Stimulated activated CD8-positive, alpha-beta memory T cell treated with anti-CD3 and anti-CD28 coated beads, Interleukin-12 subunit alpha, Interleukin-12 subunit beta, amount 100 ng/mL, for 4 hours (primary cell): ENCODE measurements at regions not wholly inside any gene's neighbourhood (a gene's known extent, or its start where the extent isn't known, plus 50 kb on each side); places are given as distances from the start of the nearest gene placed in this dataset.
"Not testable (repeated sequence)": the region's sequence is repeated elsewhere in the genome, so short reads cannot be mapped to it uniquely, and the experiment has no call there.

Experiments used
- DNase-seq: peaks from one replicate; pipeline ENCODE4 v3.0.0-alpha.2; 2020; ENCODE audit warnings: low read depth

DNA sequence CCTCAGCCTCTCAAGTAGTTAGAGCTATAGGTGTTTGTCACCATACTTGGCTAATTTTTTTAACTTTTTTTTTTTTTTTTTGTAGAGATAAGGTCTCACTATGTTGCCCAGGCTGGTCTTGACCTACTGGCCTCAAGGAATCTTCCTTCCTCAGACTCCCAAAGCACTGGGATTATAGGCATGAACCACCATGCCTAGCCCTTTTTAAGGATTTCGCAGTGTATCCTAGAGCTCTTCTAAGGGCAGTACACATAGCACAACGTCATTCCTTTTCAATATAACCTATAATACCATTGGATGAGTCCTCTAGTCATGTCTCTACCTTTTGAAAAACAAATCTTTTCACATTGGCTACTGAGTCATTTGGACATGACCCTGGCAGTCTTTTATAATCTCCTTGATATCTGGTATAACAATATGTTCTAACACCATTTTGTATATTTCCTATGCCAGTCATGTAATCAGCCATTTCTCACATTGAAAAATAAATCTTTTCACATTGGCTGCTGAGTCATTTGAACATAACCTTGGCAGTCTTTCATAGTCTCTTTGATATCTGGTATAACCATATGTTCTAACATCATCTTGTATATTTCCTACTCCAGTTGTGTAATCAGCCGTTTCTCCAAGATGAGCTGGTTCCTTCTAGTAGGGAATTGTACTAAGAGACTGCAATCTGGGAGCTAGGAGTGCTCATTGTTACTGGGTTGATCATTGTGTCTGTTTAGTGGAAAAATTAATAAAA is 944.7 kb downstream of the MCTP2 start:
- DNase-seq, result no peak

DNA sequence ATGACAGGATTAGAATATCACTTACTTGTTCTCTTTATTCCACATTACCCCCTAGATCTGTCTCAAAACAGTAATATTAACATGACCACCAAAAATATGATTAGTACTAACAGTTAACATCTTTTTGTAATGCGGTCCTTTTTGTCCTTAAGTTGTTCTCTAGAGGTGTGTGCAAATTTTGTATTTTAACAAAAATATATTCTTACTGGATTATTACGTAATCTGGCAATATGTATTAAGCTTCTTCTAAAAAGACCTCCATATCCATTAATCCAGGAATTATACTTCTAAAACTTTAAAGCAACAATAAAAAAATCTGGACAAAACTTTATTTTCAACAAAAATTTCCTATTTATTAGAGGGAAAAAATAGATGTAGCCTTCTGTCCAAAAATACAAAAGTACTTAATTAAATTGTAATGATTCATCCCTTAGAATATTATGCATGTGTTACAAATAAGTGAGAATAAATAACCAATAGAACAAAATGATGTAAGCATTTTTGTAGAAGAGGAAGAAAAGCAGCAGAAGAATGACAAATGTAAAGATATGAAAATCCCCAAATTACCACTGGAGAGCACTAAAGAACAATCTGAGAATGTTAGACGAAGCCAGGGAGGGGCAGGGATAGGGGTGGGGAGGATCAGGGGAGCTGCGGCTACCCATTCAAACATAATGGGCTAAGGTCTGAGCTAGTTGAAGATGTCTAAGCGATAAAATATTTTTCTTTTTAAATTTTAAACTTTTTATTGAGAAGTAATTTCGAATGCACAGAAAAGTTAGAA is 945.6 kb downstream of the MCTP2 start:
- DNase-seq, result no peak

DNA sequence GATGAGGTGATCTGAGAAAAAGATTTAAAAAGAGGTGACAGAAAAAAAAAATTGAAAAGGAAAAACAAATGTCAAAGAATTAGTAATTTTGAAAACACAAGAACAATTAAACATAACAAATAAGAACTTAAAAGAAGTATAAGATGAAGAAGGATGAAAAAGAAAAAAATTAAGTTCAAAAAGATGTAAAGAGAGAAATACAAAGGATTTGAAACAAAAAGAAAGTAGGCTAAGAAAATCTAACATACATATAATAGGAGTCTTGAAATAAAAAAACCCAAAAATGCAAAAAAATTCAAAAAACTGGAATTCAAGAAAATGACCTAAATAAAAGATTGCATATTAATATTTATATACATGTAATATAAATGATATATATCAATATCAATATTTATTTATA is 949.2 kb downstream of the MCTP2 start:
- DNase-seq, result no peak

DNA sequence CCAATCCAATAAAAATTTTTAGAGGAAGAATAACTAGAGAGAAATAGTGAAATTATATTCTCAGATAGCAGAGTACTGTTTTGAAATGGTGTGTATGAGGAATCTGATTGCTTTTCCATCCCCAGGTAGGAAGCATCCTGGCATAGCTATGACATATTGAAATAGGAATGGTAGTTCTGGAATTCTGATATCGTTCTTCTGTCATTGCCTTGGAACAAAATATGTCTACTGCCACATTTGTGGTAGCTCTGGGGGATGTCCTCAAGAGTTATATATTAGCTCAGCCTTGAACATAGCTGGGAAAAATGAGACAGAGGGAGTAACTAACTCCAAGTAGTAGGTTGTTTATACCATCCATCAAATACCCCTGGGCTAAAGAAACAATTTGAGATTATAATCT is 950.7 kb downstream of the MCTP2 start:
- DNase-seq, result no peak

DNA sequence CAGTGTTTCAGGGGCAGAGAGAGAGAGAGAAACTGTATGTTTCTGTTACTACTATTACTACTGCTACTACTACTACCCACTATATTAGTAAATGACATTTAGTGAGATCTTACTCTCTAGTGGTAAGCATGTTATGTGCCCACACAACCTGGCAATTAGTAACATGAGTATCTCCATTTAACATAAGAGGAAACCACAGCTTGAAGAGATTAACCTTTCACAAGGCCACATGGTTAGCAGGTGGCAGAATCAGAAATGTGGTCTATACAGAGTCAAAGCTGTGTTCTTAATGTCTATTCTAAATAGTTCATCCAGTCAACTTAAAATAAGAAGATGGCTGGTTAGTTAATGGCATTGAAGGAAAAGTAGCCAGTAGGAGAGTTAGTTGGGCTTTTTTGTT is 961.6 kb downstream of the MCTP2 start:
- DNase-seq, result no peak

DNA sequence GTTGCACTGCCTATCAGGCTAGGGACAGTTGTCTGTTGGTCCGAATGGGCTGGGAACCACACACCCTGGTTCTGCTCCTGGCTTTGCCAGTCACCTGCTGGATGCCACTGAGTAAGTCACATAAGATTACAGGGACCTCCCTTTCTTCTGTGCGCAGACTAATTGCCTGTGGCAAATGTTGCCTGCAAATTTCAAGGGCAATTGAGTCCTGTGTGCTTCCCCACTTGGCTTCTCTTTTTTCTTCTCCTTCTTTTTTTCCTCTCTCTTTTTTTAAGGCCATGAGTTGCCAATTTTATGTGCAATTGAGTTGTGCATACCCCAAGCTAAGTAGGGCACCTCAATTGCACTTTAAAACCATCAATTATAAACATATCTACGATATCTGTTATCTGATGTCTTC is 963.4 kb downstream of the MCTP2 start:
- no peak for DNase-seq

DNA sequence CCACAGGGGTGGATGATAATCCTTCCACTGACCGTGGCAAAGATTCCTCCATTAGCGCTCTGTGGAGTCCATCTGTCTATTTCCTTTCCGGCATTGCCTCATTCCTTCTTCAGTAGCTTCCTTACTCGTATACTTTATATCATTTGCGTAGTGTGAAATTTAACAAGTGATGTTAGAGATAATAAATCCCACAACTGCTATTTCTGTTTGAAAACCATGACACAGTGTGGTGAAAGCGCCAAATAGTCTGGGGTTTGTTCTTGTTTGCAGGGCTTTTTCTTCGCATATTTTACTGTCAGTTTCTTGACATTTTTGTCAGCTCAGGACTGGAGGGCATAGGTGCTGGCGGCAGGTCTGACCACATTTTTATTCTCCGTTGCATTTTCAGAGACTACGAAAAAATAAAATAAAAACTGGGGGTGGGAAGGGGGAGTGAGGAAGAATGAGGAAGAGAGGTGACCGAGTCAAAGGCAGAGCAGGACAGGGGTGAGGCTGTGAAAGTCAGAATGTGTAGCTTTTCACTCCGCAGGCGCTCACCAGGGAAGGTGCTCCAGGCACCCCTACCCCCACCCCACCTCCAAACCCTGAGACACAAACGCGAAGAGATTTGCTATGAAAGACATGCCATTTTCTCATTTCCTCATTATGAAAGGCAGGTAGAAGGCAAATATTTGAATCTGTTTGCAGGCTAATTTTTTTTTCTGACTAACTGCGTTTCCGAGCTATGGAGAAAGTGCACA is 965.0 kb downstream of the MCTP2 start:
- DNase-seq, result no peak

DNA sequence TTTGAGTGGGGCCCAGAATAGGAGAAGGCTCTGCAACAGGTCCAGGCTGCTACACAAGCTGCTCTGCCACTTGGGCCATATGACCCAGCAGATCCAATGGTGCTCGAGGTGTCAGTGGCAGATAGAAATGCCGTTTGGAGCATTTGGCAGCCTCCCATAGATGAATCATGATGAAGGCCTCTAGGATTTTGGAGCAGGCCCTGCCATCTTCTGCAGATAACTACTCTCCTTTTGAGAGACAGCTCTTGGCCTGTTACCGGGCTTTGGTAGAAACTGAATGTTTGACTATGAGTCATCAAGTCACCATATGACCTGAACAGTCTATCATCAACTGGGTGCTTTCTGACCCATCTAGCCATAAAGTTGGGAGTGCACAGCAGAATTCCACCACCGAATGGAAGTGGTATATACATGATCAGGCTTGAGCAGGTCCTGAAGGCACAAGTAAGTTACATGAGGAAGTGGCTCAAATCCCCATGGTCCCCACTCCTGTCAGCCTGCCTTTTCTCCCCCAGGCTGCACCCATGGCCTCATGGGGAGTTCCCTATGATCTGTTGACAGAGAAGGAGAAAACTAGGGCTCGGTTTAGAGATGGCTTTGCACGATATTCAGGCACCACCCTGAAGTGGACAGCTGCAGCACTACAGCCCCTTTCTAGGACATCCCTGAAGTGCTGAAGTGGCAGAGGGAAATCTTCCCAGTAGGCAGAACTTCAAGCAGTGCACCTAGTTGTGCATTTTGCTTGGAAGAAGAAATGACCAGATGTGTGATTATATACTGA is 971.4 kb downstream of the MCTP2 start:
- no peak for DNase-seq

DNA sequence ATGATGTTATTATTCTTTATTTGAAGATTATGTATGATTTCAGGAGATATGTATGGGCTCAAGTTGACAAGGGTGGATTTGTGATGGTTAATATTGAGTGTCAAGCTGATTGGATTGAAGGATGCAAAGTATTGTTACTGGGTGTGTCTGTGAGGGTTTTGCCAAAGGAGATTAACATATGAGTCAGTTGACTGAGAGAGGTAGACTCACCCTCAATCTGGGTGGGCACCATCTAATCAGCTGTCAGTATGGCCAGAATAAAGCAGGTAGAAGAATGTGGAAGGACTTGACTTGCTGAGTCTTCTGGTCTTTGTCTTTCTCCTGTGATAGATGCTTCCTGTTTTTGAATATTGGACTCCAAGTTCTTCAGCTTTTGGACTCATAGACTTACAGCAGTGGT is 973.7 kb downstream of the MCTP2 start:
- DNase-seq, result no peak

DNA sequence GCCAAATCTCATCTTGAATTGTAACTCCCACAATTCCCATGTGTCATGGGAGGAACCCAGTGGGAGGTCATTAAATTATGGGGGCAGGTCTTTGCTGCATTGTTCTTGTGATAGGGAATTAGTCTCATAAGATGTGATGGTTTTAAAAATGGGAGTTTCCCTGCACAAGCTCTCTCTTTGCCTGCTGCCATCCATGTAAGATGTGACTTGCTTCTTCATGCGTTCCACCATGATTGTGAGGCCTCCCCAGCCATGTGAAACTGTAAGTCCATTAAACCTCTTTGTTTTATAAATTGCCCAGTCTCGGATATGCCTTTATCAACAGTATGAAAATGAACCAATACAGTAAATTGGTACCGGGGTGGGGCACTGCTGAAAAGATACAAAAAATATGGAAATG is 974.5 kb downstream of the MCTP2 start:
- DNase-seq, result not testable (repeated sequence)

DNA sequence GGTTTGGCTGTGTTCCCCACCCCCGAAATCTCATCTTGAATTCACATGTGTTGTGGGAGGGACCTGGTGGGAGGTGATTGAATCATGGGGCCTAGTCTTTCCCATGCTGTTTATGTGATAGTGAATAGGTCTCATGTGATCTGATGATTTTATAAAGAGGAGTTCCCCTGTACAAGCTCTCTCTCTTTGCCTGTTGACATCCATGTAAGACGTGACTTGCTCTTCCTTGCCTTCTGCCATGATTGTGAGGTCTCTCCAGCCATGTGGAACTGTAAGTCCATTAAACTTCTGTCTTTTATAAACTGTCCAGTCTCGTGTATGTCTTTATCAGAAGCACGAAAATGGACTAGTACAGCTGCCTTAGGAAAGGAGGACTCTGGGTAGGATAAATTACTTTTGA is 976.7 kb downstream of the MCTP2 start:
- DNase-seq, result no peak

DNA sequence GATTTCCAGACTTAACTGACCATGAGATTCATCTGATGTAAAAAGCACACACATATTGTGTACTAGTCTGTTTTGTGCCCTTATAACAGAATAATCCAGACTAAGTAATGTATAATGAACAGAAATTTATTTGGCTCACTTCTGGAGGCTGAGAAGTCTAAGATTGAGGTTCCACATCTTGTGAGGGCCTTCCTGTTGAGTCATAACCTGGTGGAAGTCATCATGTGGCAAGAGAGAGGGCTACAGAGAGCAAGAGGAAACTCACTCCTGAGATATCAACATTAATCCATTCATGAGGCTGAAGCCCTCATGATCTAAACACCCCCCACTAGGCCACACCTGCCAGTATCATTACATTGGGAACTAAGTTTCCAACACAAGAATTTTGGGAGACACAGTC is 977.6 kb downstream of the MCTP2 start:
- no peak for DNase-seq

DNA sequence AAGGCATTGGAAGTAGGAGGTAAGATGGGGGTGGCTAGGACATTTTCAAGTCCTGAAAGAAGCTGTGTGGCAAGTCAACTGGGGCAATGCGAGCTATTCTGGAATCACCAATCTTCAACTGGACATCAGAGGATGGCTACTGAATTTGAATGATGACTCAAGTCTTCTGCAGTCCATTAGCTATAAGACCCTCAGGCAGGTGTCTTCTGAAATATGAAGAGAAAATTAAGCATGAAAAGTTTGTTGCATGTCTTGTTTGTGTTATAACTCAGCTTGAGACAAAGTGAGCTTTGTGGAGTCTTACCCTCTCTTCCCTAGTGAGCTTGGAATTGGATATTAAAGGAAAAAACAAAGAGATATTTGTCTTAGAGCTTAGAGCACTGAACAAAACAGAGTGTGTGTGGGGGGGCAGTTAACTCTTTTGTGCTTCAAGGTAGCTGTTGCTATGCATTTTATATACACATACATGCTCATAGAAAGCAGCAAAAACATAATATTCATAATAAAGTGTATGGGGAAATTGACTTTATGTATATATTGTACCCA is 979.1 kb downstream of the MCTP2 start:
- DNase-seq, result no peak

DNA sequence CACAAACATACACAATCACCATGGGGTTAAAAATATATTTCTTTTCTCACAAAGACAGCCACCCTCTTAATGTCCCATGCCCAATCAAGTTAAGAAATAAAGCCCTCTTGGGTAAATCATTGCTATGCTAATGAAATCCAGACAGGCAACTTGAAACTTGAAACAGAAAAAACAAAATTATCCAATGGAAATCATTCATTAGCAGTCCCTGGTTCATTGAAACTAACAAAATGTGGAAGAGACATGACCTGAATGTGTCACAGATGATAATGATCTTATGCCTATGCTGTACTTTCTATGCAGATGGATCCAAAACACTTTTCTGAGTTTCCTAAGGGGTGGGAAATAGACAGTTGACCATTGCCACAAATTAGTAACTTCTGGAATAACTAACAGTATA is 983.7 kb downstream of the MCTP2 start:
- no peak for DNase-seq

DNA sequence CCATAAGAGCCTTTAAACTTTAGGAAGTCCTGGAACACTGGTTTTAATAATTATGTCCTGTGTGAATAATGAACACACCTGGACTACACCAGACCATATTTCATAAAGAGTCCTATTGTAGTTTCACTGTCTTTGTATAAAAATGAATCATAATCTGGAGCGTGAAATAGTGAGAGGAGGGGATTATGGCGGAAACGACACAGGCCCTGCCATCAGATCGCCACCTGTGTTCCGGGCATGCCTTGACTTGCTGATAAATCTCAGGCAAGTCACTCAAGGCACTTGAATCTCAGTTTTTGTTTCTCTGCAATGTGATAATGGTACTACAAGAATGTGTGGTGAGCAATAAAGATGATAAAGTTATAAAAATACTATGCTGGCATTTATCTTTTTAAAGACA is 995.5 kb downstream of the MCTP2 start:
- no peak for DNase-seq

DNA sequence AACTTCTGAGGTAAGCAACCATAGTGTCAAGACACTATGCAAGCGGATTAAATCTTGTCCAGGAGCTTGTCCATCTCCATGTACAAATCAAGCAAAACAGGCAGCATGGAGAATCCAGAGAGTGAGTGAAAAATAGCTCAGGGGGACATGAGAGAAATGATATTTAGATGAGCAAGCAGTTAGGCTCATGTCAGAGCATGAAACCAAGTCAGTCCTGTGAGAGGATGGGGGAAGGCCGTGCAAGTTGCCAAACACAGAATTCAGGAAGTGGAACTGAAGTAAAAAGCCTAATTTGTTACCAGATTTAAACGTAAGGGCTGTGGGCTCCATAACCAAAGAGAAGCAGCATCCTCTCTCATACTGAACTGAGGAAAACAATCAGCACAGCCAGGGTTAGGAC is 995.9 kb downstream of the MCTP2 start:
- DNase-seq, result no peak

DNA sequence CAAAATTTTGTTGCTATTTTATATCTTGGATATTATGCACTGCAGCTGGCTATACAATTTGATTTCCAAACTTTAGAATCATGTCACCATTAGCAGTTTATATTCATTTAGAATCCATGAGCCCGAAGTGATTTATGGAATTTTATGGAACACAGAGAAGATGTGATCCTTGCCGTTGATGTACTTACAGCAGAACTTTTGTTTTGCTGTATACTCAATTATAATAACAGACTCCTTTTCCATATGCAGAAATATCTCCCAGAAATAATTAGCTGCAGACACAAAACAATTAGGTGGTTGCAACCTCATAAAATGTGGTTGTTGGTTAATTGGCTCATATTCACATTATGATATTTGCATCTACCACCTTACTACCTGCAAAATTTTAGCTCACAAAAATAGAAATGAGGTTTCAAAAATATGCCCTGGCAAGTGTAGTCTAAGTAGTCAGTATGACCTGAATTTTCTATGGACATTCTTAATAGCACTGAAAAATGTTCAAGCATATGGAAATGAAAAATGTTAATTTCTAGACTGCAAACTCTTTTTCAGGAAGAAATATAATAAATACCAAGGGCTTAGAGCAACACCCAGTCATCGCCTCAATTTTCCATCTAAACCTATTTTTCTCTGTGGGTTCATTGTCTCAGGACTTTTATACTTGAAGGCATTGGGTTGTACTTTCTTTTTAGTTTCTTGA is 997.6 kb downstream of the MCTP2 start:
- DNase-seq, result no peak

DNA sequence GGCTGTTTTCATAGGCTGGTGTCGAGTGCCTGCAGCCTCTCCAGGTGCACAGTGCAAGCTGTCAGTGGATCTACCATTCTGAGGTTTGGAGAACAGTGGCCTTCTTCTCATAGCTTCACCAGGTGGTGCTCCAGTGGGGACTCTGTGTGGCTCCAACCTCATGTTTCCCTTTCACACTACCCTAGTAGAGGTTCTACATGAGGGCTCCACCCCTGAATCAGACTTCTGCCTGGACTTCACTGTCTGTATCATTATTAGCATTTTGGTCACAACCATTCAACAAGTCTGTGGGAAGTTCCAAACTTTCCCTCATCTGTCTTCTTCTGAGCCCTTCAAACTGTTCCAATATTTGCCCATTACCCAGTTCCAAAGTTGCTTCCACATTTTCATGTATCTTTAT is 1003.7 kb downstream of the MCTP2 start:
- DNase-seq, result no peak

DNA sequence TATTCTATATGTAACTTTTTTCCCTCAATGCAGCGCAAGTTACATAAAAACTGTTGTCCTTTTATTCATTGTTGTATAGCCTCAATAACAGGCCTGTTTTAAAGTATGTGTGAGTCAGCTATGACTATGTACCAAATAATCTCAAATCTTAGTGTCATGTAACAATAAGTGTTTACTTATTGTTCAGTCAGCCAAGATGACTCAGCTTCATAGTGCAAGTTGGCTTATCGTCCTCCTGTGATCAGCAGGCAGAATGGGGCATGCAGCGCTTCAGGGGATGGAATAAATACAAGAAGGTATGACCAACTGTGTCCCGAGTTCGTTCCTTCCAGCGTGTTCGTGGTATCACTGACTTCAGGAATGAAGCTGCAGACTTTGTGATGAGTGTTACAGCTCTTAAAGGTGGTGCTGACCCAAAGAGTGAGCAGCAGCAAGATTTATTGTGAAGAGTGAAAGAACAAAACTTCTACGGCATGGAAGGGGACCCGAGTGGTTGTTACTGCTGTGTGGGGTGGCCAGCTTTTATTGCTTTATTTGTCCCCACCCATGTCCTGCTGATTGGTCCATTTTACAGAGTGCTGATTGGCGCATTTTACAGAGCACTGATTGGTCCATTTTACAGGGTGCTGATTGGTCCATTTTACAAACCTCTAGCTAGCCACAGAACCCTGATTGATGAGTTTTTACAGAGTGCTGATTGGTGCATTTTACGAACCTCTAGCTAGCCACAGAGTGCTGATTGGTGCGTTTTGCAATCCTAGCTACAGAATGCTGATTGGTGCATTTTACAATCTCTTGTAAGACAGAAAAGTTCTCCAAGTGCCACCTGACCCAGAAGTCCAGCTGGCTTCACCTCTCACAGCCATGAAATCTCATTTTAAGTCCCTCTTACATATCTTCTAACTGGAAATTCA is 1016.0 kb downstream of the MCTP2 start:
- no peak for DNase-seq

DNA sequence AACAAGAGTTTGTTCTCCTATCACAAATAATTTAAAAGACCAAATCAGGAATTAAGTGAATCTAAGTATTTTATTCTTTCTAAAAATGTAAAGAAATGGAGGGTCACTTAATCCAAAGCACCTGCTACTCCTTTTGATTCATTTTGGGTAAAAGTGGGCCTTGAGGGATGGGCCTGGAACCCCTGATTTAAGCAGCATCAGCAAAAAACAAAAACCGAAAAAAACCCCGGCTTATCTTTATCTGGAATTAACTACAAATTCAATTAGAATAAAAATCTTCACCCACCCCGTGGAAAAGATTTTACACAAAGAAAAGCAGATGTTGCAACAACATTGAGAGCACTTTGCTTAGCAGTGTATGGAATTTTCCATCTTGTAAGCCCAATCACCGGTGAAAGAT is 1018.2 kb downstream of the MCTP2 start:
- DNase-seq, result no peak
